HG03064 (cell line): ENCODE measurements at regions not wholly inside any gene's neighbourhood (a gene's known extent, or its start where the extent isn't known, plus 50 kb on each side); places are given as distances from the start of the nearest gene placed in this dataset.

Source experiments
- ATAC-seq: cut with Tn5 transposase; IDR thresholded peaks from one replicate; pipeline ENCODE4 v1.9.1; 2021; ENCODE audit warnings: low read depth; ENCODE audit not compliant: unreplicated experiment

GRCh38 chr13:26943748-26944147, 183.2 kb upstream of the GPR12 start:
- no peak for ATAC-seq

GRCh38 chr13:26942184-26942583, 181.6 kb upstream of the GPR12 start:
- ATAC-seq: no peak

- no peak for ATAC-seq
Measured at GRCh38 chr13:26941345-26942174, 181.0 kb upstream of the GPR12 start.

GRCh38 chr13:26934096-26934495, 173.5 kb upstream of the GPR12 start:
- no peak for ATAC-seq

GRCh38 chr13:26932465-26932864, 171.9 kb upstream of the GPR12 start:
- ATAC-seq: no peak

- ATAC-seq: no peak
Measured at GRCh38 chr13:26929971-26930730, 169.6 kb upstream of the GPR12 start.

- no peak for ATAC-seq
Measured at GRCh38 chr13:26927511-26927910, 166.9 kb upstream of the GPR12 start.

- no peak for ATAC-seq
Measured at GRCh38 chr13:26926371-26926770, 165.8 kb upstream of the GPR12 start.

- no peak for ATAC-seq
Measured at GRCh38 chr13:26923824-26924605, 163.4 kb upstream of the GPR12 start.

GRCh38 chr13:26921918-26922317, 161.3 kb upstream of the GPR12 start:
- ATAC-seq: no peak

- ATAC-seq: no peak
Measured at GRCh38 chr13:26920614-26921355, 160.2 kb upstream of the GPR12 start.

- ATAC-seq: no peak
Measured at GRCh38 chr13:26919732-26920131, 159.1 kb upstream of the GPR12 start.

- ATAC-seq: no peak
Measured at GRCh38 chr13:26919311-26919710, 158.7 kb upstream of the GPR12 start.

- no peak for ATAC-seq
Measured at GRCh38 chr13:26914624-26915023, 154.0 kb upstream of the GPR12 start.

- ATAC-seq: no peak
Measured at GRCh38 chr13:26914148-26914547, 153.6 kb upstream of the GPR12 start.

- ATAC-seq: no peak
Measured at GRCh38 chr13:26910754-26911465, 150.3 kb upstream of the GPR12 start.

- ATAC-seq: no peak
Measured at GRCh38 chr13:26909477-26909876, 148.9 kb upstream of the GPR12 start.

GRCh38 chr13:26908126-26908525, 147.5 kb upstream of the GPR12 start:
- ATAC-seq: no peak

- no peak for ATAC-seq
Measured at GRCh38 chr13:26899202-26899601, 138.6 kb upstream of the GPR12 start.
